Epidermal melanocyte (primary cell): ENCODE measurements at regions not wholly inside any gene's neighbourhood (a gene's known extent, or its start where the extent isn't known, plus 50 kb on each side); places are given as distances from the start of the nearest gene placed in this dataset.
A peak's percentile ranks its signal among the peaks of the same experiment; 100 is the strongest.
"Not testable (repeated sequence)": the region's sequence is repeated elsewhere in the genome, so short reads cannot be mapped to it uniquely, and the experiment has no call there.

Experiments used
- DNase-seq: peaks from one replicate; pipeline ENCODE4 v3.0.0; 2011; ENCODE audit warnings: low spot score; ENCODE audit not compliant: insufficient read length

GRCh38 chr3:102682741-102683140 lies 247.9 kb downstream of the ZPLD1 start:
- DNase-seq = no peak

GRCh38 chr3:102686792-102687191 lies 252.0 kb downstream of the ZPLD1 start:
- DNase-seq = no peak

DNA sequence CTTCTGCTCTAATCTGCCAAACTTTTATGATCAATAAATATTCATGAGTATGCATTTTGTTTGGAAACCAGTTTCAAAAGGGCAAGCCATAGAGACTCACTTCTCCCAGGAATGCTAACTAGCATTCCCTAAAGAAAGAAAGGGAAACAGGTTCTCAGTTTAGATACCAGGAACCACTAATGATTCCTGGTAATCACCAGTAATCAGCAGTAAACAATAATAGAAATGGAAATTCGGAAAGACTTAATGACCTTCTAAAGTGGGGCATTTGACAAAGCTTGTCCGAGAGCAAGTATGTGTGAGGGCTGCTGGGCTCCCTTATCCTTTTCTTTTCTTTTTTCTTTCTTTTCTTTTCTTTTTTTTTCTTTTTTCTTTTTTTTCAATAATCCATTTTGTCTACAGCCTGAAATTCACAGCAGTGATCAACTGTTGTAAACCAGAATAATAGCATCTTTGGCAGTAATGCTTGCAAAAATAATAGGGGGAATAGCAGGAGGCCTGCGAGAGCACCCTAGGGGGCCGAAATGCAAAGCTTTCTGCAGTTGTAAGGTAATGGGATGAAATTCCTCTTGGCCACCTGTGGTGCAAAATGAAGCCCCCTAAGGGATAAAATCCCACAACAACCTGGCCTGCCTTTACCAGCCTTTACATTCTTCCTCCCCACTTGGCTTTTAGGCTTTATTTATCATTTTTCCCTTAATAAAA lies 253.2 kb downstream of the ZPLD1 start:
- DNase-seq = no peak

DNA sequence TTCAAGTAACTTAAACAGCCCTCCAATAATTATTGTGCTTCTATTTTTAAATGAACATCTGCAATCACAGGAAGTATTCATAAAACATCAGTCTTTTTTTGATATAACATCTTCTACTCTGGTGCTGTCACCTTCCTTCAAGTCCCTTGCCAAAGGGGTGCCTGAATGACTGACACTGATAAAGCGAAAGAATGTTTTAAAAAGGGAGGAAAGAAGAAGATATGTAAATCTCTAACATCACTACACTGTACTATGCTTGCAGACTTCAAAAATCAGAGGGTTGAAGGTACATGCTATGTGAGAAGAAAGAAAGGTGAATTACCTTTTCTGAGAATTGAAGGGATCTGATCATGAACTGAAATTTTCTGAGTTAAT lies 253.7 kb downstream of the ZPLD1 start:
- no peak for DNase-seq

- DNase-seq = no peak
These were observed 256.7 kb downstream of the ZPLD1 start for GRCh38 chr3:102691507-102691906.

- DNase-seq = no peak
These were observed 264.4 kb downstream of the ZPLD1 start for GRCh38 chr3:102699104-102699818.

- DNase-seq = no peak
These were observed 265.0 kb downstream of the ZPLD1 start for GRCh38 chr3:102699819-102700140.

DNA sequence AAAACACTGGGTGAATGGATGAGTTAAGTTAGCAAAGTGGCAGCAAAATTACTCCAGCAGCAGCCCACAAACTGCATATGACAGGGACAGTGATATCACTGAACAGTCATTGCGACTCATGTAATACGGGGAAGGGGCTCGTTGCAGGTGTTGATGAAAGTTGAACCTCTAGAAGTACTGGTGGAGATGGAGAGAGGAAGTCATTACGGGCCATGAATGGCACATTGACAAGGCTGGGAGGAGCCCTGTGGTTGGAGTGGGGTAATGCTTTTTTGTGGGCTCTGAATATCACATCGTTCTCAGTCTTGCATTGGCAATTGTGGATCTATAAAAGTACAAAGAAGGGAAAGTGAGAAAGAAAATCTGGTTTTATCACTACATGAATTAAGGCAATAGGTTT lies 278.1 kb downstream of the ZPLD1 start:
- DNase-seq = no peak

DNA sequence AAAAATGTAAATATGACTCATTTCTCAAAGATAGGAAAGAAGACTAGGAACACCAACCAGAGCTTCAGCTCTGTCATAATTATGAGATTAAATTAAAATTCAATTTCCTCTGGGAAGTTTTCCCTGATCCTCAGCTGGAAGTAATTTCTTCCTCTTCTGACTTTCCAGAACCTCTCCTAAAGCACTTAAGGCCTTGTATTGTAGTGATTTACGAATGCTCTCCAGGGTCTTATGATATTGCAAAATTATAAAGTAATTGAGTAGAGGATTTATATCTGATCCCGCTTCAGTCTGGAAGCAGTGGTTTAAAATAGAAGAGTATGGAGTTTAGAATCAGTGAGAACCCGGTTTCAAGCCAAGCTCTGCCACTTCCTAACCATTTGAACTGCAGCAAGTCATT lies 279.8 kb downstream of the ZPLD1 start:
- DNase-seq = no peak

GRCh38 chr3:102715030-102715697 lies 280.3 kb downstream of the ZPLD1 start:
- DNase-seq = no peak

DNA sequence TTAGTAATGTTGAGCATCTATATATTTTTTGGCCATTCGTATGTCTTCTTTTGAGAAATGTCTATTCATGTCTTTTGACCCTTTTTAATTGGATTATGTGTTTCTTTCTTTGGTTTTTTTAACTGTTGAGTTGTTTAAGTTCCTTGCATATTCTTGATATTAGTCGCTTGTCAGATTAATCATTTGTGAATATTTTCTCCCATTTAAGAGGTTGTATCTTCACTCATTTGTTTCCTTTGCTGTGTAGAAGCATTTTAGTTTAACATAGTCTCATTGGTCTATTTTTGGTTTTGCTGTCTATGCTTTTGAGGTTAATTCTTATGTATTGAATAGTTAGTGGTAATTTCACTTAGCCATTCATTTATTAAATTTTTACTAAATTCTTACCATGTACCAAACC lies 283.8 kb downstream of the ZPLD1 start:
- DNase-seq = no peak

GRCh38 chr3:102722317-102722716 lies 287.5 kb downstream of the ZPLD1 start:
- DNase-seq = no peak

DNA sequence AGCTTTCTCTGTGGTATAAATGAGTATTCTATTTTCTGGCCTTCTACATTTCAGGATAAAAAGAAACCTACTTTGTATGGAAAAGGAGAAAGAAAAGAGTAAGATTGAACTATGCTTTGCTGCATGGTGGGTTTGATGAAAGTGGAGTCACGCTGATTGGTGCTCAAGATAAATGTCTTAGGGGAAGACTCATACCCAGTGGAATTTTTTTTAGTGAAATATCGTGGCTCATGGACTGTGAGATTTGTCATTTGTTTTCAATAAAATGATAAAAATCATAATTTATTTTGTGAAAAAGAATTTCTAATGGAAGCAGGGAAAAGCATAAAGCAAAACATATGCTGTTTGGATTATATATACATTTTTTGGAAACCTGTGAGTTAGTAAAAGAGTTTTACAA lies 292.5 kb downstream of the ZPLD1 start:
- DNase-seq = no peak

DNA sequence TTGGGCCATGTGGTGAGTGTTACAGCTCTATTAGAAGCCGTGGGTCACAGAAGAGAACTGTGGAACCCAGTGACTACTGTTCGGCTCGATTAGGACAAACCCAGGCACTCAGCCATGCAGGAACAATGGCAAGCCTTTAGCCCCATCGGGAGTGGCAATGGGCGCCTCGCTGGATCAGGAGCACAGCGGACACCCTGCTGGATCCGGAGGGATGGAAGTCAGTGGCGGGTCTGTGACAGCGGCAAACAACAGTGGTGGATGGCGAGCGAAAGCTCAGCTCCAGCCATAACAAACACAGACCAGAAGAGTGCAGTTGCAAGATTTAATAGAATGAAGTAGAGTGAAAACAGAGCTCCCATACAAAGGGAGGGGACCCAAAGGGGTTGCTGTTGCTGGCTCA lies 297.8 kb downstream of the ZPLD1 start:
- not testable (repeated sequence) for DNase-seq

DNA sequence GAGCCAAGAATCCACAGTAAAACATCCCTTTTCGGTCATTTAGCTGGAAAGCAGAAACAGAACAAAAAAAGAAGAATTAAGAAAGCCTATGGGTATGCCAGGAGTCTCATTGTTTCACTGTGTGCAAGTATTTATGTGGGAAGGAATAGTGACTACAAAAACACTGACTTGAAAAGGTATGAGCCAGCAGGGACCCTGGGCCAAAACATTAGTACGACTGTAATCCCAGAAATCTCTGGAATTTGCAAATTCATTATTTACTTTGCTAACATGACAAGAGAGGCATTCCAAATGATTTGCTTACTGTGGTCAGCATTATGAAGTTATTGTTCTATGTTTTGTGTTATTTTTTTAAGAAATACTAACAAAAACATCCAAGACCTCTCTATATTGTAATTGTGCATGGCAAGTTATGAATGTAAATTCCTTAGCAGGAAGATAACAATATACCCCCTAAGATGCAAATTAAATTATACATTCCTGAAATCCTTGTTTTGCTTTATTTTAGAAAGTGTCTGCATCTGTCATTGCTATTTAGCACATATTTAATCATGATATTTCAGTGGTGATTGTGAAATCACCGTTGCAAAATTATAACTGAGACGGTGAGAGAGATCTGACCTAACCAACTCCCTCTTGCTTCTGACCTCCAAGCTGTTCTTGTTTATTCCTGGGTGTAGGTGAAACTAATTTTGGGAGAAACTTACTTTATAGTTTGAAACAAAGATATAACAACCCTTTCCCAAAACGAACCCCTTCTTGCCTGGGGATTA lies 299.2 kb downstream of the ZPLD1 start:
- peak; percentile 14 for DNase-seq

GRCh38 chr3:102735311-102735710 lies 300.5 kb downstream of the ZPLD1 start:
- no peak for DNase-seq

DNA sequence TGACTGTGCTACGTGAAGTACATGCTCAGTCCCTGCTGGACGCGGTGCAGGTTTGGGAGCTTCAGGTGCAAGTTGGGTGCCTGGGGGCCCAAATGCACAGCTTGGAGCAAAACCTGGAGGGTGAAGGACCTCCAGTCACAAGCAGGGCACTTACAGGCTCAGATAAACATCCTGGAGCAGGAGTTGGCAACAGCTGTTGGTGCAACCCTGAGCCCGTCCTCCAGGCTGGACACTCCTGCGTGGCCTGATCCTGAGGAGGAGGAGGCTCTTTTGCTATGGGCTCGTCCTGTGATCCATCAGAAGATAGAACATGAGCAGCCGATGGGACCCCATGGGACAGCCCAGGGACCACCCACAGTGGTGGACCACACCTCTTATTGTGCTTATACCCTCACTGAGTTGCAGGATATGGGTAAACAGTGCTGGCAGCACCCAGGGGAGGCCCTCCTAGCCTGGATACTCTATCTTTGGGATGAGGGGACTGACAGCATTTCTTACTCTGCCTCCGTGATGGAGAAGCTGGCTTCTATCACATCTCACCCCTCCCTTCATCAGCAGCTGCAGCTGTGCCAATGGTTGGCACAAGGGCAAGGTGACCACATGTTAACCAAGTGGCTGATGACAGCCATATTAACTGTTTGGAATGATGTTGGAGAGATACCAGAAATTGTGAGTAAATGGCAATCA lies 301.6 kb downstream of the ZPLD1 start:
- no peak for DNase-seq

GRCh38 chr3:102736975-102737304 lies 302.1 kb downstream of the ZPLD1 start:
- no peak for DNase-seq

DNA sequence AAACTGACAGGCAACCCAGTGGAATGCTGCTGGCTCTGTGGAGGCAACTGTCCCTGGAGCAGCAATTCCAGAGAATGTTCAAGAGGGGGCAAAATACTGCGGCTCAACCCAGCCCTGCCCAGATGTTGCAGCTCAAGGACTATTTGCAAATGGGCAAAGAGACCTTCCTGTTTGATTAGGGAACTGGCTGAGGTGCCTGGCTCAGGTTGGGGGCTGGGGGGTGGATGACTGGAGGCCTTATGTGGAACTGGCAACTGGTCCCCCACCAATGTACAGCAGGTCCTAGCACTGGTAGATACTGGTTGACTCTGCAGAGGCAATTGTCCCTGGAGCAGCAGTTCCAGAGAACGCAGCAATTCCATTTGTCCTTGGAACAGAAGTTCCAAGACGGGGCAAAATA lies 302.5 kb downstream of the ZPLD1 start:
- no peak for DNase-seq

DNA sequence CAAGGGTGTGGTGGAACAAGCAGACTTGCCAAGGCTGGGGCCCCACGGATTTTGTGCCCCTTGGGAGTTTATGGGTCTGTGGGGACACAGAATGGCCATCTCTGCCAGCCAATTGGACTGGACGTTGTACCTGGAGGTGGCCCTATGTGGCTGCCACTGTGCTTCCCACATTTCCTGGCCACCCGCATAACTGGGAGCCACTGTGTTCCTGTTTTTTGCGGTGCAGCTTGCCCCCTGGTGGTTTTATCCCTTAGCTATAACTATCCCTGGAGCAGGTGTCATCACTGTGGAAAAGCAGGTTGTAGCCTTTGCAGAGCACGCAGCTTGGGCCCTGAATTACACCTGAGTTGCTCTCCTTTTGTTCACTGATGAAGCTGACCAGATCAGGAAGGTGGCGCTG lies 306.3 kb downstream of the ZPLD1 start:
- no peak for DNase-seq

GRCh38 chr3:102741694-102742093 lies 306.9 kb downstream of the ZPLD1 start:
- no peak for DNase-seq

GRCh38 chr3:102745881-102746280 lies 311.1 kb downstream of the ZPLD1 start:
- no peak for DNase-seq
